IPS-11a (cell line): ENCODE measurements at regions not wholly inside any gene's neighbourhood (a gene's known extent, or its start where the extent isn't known, plus 50 kb on each side); places are given as distances from the start of the nearest gene placed in this dataset.
"Not testable (repeated sequence)": the region's sequence is repeated elsewhere in the genome, so short reads cannot be mapped to it uniquely, and the experiment has no call there.

ENCODE experiments used
- H3K4me3 ChIP-seq: one replicate; pipeline ENCODE4 v1.5.1; 2013; ENCODE audit warnings: low read depth, low read length, control low read depth

DNA sequence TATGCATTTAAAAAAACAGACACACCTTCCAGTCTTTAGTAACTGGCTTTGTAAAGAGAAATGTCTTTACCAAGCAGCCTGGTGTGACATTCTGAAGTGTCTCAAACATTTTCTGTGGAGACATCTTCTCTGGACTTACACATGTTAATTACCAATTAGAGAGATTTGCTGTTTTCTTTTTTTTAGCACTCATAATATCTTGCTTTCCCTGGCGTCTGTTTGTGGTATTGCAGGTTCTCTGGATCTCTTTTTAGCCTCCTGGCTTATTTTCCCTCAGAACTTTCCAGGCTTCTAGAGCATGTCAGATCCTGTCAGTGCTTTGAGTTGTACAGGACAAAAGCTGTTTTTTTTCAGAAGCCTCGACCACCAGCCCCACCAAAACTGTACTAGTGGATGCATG is 92.5 kb downstream of the MSX2 start:
- H3K4me3 ChIP-seq, result no peak overlapping the region

DNA sequence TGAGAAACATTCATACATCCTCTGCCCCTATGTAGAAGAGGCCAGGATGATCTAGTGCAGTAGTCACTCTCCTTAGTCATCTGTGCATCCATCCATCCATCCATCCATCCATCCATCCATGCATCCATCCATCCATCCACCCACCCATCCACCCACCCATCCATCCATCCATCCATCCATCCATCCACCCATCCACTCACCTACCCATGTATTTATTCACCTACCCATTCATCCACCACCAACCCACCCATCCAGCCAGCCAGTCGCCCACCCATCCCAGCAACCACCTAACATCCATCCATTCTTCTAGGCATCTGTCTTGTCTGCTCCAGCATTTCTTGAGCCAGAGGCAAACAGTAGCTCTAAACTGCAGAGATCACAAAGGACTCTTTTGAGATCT is 87.1 kb downstream of the MSX2 start:
- no peak overlapping the region for H3K4me3 ChIP-seq

DNA sequence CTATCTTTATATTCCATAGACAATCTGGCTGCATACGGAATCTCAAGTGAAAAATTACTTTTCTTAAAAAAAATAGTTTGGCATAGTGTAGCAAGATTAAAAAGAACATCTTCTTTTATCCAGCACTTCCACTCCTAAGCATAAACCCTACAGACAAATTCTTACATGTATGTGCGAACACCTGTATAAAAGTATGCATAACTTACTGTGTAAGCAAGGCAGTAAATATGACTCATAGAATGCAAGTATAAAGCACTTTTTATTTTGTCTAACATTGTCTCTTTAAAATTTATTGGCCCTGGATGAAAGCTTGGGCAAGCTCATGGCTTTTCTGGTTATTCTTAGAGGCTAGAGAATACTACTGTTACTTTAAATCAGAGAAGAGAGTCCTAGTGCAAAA is 86.4 kb downstream of the MSX2 start:
- H3K4me3 ChIP-seq, result no peak overlapping the region

DNA sequence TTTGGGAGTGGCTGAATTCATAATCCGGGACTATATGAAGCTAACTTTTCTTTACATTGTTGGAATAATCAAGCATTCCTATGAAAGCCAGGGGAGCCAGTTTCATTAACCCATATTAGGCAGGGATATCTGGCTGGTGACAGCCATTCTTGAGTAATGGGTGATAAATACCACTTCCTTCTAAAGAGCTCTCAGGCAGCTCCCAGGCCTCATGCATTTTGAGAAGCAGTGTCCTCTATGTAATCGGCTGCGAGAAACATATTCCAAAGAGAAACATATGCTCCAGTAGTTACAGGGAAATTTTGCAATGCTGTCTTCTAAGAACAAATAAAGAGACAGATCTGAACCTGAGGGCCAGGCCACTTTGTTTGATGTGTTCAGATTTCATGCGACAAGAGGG is 83.1 kb downstream of the MSX2 start:
- H3K4me3 ChIP-seq, result no peak overlapping the region

DNA sequence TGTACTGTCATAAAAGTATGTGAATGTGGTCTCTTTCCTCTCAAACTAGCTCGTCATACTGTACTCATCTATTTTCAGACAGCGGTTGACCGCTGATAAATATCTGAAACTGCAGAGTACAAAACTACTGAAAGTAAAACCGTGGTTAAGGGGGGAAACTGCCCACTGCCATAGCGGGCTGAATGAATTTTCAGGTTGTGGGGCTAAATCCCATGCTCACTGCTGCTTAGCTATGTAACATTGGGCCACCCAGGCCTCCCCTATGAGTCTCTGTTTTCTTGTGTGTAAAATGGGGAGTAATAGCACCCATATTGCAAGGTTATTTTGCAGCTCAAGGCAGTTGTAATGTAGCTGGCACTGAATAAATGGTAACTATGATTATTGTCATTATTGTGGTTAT is 82.3 kb downstream of the MSX2 start:
- H3K4me3 ChIP-seq, result no peak overlapping the region

DNA sequence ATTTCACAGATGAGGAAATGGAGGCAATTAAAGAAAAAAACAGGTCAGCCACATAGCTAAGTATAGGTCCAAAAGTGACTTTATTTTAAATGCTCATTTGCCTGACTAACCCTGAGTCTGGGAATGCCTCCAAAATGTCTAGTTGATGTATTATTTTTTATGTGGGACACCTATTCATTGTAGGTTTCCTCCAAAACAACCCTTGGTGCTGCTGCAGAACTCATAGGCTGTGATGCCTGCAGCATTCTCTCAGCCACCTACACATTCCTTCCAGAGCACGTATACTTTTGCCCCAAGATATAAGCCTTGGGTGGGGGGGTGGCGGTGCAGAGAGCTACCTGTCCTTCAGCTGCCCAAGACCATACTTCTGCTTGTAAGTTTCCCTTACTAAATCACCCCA is 77.4 kb downstream of the MSX2 start:
- no peak overlapping the region for H3K4me3 ChIP-seq

DNA sequence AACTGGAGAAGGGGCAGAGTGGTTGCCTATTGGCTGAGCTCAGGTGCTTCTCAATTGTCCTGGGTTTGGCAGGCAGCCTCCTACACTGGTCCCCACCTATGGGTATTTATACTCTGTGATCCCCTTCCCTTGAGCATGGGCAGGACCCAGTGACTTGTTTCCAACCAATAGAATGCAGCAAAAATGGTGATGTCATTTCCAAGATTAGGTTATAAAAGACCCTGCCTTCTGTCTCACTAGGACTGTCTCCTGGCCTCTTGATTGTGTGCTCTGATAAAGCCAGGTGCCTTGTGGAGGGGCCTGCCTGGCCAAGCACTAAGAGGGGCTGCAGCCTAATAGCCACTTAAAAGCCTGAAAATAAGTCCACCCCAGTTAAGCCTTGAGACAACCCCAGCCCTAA is 76.1 kb downstream of the MSX2 start:
- H3K4me3 ChIP-seq, result no peak overlapping the region

DNA sequence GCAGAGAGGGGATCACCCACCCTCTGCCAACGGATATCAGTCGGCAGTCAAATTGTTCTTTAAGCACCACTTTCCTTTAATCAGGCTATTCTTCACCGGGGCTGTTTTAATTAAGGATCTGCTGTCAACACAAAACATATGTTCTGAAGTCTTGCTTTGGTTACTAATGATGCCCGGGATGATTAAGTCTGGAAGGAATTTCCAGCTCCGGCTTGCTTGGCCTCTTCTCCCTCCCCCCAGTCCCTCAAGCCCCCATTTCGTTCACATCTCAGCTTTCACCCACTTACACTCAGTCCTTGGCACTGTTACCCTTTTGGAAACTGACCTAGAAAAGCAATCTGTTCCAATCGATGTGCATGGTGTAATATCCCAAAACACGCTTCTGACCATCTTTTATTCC is 74.7 kb downstream of the MSX2 start:
- no peak overlapping the region for H3K4me3 ChIP-seq

DNA sequence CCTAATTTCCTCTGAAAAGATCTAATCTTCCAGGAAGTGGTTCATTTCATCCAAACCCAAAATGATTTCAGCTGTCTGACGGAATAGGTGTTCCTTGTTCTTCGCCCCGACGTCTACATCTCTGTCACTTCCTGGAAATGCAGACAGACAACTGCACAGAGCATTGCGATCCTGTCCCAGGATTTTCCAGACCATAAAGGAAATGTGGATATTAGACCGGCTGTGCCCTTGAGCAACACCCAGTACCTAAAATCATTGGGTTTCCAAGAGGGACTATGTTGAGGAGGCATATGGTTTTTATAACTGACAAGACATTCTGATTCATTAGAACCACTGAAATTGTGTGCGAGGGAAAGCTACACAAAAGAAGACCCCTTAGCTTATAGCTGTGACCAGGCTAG is 74.2 kb downstream of the MSX2 start:
- H3K4me3 ChIP-seq, result no peak overlapping the region

DNA sequence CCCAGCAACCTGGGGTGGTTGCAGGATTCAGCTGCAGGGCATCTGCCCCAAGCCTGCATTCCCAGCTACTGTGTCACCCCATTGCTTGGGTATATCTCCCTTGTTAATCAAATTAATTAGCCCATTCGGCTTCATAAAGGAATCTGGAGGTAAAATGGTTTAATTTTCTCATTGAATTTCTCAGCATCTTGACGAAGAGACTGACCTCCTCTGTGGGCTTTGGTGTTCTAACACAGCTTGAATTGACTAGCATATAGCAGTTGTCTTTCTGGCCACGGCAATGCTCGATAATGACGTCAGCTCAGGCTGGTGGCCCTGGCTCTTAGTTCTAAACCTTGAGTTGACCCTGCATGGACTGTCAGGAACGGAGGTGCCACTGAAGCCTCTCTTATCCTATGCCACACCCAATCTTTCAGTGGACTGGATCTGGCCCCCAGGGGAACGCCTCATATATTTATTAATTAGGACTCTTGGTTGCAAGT is 72.4 kb downstream of the MSX2 start:
- no peak overlapping the region for H3K4me3 ChIP-seq

DNA sequence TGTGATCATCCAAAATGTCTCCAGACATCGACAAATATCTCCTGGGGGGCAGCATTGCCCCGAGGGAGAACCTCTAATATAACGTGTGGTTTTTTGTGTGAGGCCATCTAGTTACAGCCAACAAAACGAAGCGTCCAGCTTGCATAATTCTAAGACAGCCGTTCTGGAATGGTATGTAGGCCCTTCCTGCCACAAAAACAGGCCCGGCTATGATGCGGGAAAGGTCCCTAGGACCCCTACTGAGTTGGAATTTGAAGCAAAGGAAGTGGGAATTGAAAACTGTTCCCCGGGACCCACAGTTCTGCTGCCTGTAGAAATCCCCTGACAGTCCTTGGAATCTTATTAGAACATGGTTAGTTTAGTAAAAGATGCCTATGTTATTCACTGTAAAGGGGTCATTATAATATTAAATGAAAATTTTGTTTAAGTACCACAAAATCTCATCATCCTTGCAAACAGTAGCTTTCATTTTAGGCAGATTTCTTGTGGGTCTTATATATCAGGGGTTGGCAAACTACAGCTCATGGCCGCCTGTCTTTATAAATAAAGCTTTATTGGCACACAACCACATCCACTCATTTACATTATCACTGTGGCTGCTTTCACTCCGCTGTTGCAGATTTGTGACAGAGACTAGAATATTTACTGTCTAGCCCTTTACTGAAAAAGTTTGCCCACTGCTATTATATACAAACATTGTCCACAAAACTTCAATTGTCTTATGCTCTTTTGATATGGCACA is 70.7 kb downstream of the MSX2 start:
- H3K4me3 ChIP-seq, result no peak overlapping the region

DNA sequence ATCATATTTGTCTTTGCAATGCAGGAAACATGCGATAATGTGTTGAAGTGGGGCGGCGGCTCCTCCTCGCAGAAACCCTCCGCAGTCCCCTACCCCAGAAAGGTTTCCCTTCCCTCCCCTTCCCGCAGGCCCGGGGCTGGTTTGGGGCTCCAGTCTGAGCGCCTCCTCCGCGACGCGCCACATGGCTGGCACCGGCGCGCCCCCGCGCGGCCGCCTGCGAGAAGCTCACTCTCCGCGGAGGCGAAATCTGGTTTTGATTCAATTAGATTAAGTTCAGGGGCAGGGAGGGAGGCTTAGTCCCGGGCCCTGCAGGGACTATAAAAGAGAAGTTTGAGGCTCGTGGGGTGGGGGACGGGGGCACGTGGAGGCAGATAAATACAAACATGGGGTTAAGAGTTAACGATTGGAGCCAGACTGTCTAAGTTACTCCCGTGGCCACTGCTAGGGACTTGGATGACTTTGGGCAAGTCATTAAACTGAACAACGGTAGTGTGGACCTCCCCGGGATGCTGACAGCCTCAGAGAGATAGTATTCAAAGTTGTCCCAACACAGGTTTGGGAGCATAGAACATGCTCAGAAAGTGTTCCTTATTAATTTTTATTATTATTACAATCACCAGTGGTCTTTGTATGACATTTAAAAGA is 69.4 kb downstream of the MSX2 start:
- H3K4me3 ChIP-seq, result no peak overlapping the region

DNA sequence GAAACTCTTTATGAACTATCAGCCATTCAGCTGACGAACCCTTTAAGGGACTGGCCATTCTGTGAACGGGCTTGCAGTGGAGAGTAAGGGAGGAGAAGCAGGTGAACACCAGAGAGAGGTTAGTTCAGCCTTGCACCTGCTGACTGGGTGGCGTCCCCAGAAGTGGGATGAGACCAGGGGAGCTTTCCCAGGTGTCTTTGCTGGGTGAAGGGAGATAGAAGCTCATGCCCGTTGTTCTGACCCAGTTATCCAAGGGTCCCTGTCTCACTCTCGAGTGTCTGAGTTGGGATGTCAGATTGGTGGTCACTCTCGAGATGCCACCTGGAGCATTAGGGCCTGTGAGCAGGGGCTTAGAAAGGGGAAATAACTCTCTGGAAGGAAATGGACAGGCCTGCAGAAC is 68.7 kb downstream of the MSX2 start:
- H3K4me3 ChIP-seq, result no peak overlapping the region

DNA sequence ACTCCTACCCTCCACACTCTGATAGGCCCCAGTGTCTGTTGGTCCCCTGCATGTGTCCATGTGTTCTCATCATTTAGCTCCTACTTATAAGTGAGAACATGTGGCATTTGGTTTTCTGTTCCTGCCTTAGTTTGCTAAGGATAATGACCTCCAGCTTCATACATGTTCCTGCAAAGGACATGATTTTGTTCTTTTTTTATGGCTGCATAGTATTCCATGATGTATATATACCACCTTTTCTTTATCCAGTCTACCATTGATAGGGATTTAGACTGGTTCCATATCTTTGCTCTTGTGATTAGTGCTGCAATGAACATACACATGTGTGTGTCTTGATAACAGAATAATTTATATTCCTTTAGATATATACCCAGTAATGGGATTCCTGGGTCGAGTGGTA is 67.9 kb downstream of the MSX2 start:
- not testable (repeated sequence) for H3K4me3 ChIP-seq

DNA sequence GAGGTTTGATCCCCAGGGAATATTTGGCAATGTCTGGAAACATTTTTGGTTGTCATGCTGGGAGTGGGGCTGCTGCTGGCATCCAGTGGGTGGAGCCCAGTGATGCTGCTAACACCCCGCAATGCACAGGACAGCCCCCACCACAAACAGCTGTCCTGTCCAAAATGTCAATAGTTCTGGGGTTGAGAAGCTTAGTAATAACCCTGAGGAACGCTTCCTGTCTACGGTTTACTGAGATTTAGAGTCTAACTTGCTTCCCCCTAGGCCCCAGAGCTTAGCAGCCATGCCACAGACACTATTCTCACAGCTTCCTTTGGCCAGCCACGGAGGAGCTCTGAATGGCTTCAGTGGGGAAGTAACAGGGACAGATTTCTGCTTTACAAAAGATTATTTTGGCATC is 66.5 kb downstream of the MSX2 start:
- no peak overlapping the region for H3K4me3 ChIP-seq

DNA sequence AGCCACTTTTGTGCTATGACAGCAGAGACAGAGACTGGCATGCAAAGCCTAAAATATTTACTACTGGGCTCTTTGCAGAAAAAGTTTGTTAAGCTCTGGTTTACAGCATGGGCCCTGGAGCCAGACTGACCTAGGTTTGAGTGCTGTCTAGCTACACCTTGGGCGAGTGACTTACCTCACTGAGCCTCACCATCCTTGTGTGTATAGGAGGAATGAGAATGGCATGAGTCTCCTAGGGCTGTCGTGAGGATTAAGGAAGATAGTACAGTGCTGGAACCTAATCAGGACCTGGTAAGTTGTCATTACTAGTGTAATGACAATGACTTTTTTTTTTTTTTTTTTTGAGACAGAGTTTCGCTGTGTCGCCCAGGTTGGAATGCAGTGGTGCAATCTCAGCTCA is 65.2 kb downstream of the MSX2 start:
- no peak overlapping the region for H3K4me3 ChIP-seq

DNA sequence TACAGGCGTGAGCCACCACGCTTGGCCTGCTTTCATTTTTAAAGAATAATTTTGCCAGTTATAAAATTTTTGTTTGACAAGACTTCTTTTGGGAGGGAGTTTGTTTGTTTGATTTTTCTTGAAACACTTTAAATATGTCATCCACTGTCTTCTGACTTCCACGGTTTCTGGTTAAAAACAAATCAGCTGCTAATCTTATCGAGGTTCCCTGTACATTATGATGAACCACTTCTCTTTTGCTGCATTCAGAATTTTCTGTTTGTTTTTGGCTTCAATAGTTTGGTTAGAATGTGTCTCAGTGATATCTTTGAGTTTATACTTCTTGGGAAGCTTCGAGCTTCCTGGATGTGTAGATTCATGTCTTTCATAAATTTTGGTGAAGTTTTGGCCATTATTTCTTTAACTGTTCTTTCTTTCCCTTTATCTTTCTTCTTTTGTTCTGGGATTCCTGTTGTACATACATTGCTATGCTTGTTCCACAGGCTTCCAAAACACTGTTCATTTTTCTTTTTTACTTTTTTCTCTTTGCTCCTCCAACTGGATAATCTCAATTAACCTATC is 60.8 kb downstream of the MSX2 start:
- no peak overlapping the region for H3K4me3 ChIP-seq
